SK-N-MC (cell line): ENCODE measurements at regions not wholly inside any gene's neighbourhood (a gene's known extent, or its start where the extent isn't known, plus 50 kb on each side); places are given as distances from the start of the nearest gene placed in this dataset.

ENCODE experiments used
- DNase-seq: peaks from one replicate; pipeline ENCODE4 v3.0.0-alpha.2; 2011; ENCODE audit warnings: low read depth, low spot score
- H3K27ac ChIP-seq: fragments of 200-600 bp; sonication (generic); 2 replicates; pipeline ENCODE4 v1.5.1; 2016; ENCODE audit warnings: mixed run types
- H3K36me3 ChIP-seq: fragments of 200-600 bp; sonication (generic); 2 replicates; pipeline ENCODE4 v1.6.1; 2017; ENCODE audit warnings: antibody characterized with exemption, low read length, mixed read lengths; ENCODE audit not compliant: insufficient read depth
- H3K4me3 ChIP-seq: fragments of 200-600 bp; sonication (generic); 2 replicates; pipeline ENCODE4 v1.5.1; 2016
- H3K9ac ChIP-seq: fragments of 200-600 bp; sonication (generic); 2 replicates; pipeline ENCODE4 v1.8.0; 2017; ENCODE audit warnings: mixed run types, mixed read lengths; ENCODE audit not compliant: insufficient read length
- H3K9me3 ChIP-seq: fragments of 200-600 bp; sonication (generic); 2 replicates; pipeline ENCODE4 v1.6.1; 2017; ENCODE audit warnings: low read depth, mild to moderate bottlenecking, antibody characterized with exemption, low read length, moderate library complexity, mixed read lengths
- EZH2 ChIP-seq: fragments of 200-600 bp; sonication (generic); IDR thresholded peaks from one replicate; pipeline ENCODE4 v1.6.1; 2017; ENCODE audit warnings: antibody characterized with exemption
- FOXP2 ChIP-seq: optimal IDR thresholded peaks from 2 replicates; pipeline ENCODE3; 2011; ENCODE audit warnings: mild to moderate bottlenecking, moderate library complexity; ENCODE audit not compliant: insufficient read depth; ENCODE audit errors: extremely low read length, control extremely low read depth
- POLR2AphosphoS5 ChIP-seq: IDR thresholded peaks from 2 replicates; pipeline ENCODE4 v1.6.1; 2012; ENCODE audit warnings: mild to moderate bottlenecking, low read depth, low read length, borderline replicate concordance

DNA sequence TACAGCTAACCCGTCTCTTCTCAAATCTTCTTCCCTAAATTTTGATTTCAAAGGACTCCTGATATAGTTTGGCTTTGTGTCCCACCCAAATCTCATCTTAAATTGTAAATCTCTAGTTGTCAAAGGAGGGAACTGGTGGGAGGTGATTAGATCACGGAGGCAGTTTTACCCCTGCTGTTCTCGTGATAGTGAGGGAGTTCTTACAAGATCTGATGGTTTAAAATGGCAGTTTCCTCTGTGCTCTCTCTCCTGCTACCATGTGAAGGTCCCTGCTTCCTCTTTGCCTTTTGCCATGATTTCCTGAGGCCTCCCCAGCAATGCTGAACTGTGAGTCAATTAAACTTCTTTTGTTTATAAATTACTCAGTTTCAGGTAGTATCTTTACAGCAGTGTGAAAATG, 269.3 kb downstream of the POLR1F start:
- TF ChIP-seq EZH2 (no peak), POLR2AphosphoS5 (no peak), FOXP2 (no peak)
- no peak overlapping the region for H3K4me3 ChIP-seq
- peak overlapping the region; percentile 67; the same call in 1 of the 2 replicates for H3K27ac ChIP-seq
- no peaks in the 10 kb centered on the region for H3K36me3 ChIP-seq
- DNase-seq: no peak
- no peaks in the 10 kb centered on the region for H3K9me3 ChIP-seq
- no peak overlapping the region for H3K9ac ChIP-seq

DNA sequence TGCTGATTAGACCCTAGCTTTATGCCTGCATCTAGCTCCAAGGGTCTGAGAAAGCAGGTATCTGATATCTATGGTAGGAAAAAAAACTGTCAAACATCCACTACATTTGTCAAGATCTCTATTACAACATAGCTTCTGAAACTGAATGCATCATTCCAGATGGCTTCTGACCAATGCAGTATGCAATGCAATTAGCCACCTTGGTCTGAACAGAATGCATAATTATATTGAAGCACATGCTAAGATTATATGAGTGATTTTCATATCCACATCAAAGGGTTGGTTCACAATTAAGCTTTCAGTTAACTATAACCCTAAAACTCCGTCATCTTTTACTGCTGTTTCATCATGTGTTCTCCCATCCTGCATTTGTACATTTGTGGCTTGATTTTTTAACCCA, 271.4 kb downstream of the POLR1F start:
- Histone ChIP-seq H3K4me3 (no peak overlapping the region), H3K36me3 (no peaks in the 10 kb centered on the region), H3K9me3 (no peaks in the 10 kb centered on the region), H3K27ac (no peak overlapping the region), H3K9ac (no peak overlapping the region)
- TF ChIP-seq FOXP2 (no peak), POLR2AphosphoS5 (no peak), EZH2 (no peak)
- no peak for DNase-seq

GRCh38 chr7:19427944-19428343, 280.9 kb downstream of the POLR1F start:
- H3K4me3 ChIP-seq: no peak overlapping the region
- TF ChIP-seq EZH2: no peak
- no peak for TF ChIP-seq FOXP2
- TF ChIP-seq POLR2AphosphoS5: no peak
- no peak for DNase-seq
- H3K36me3 ChIP-seq: no peaks in the 10 kb centered on the region
- H3K9me3 ChIP-seq: no peaks in the 10 kb centered on the region
- no peak overlapping the region for H3K9ac ChIP-seq
- no peak overlapping the region for H3K27ac ChIP-seq

GRCh38 chr7:19421861-19422260, 276.6 kb upstream of the FERD3L start:
- Histone ChIP-seq H3K27ac (no peak overlapping the region), H3K36me3 (no peaks in the 10 kb centered on the region), H3K9ac (no peak overlapping the region), H3K4me3 (no peak overlapping the region), H3K9me3 (no peaks in the 10 kb centered on the region)
- TF ChIP-seq FOXP2 (no peak), EZH2 (no peak), POLR2AphosphoS5 (no peak)
- DNase-seq: no peak

- no peak overlapping the region for H3K27ac ChIP-seq
- no peak for DNase-seq
- H3K9ac ChIP-seq: no peak overlapping the region
- H3K4me3 ChIP-seq: no peak overlapping the region
- TF ChIP-seq POLR2AphosphoS5: no peak
- TF ChIP-seq FOXP2: no peak
- no peak for TF ChIP-seq EZH2
- H3K36me3 ChIP-seq: no peaks in the 10 kb centered on the region
- H3K9me3 ChIP-seq: no peaks in the 10 kb centered on the region
Observed at GRCh38 chr7:19417231-19417630, 272.0 kb upstream of the FERD3L start.

GRCh38 chr7:19415123-19415522, 269.9 kb upstream of the FERD3L start:
- H3K36me3 ChIP-seq: no peaks in the 10 kb centered on the region
- TF ChIP-seq FOXP2: no peak
- TF ChIP-seq POLR2AphosphoS5: no peak
- no peak for TF ChIP-seq EZH2

GRCh38 chr7:19413443-19413965, 268.3 kb upstream of the FERD3L start:
- no peak for DNase-seq
- TF ChIP-seq FOXP2 (no peak), EZH2 (no peak), POLR2AphosphoS5 (no peak)
- no peak overlapping the region for H3K9ac ChIP-seq
- no peak overlapping the region for H3K27ac ChIP-seq
- H3K4me3 ChIP-seq: no peak overlapping the region
- no peaks in the 10 kb centered on the region for H3K36me3 ChIP-seq
- H3K9me3 ChIP-seq: no peaks in the 10 kb centered on the region

More at GRCh38 chr7:19415123-19415522, 269.9 kb upstream of the FERD3L start:
- H3K9me3 ChIP-seq: no peaks in the 10 kb centered on the region
- H3K4me3 ChIP-seq: no peak overlapping the region
- H3K9ac ChIP-seq: no peak overlapping the region
- DNase-seq: no peak
- no peak overlapping the region for H3K27ac ChIP-seq

DNA sequence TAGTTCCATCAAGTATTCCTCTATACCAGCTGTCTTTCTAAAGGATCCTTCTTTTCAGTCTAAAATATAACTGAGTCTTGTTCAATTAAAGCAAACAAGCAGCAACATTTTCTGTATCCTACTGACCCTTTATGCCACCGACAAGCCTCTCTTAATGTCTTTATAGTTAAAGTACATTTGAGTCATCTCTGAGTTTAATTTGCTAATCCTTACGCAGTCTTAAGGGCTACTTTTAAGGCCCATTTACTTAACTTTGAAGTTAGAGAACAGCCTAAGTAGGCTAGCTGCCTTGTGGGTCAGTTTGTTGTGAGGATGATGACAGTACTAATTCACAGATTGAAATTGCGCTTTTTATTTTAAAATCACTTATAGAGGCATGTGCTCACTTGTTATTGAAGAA, 265.5 kb upstream of the FERD3L start:
- no peak for DNase-seq
- no peaks in the 10 kb centered on the region for H3K9me3 ChIP-seq
- H3K27ac ChIP-seq: 0 out of 2 replicates have a peak overlapping the region, but pooled peaks have one; percentile 1
- no peak overlapping the region for H3K9ac ChIP-seq
- H3K36me3 ChIP-seq: no peaks in the 10 kb centered on the region
- TF ChIP-seq POLR2AphosphoS5: no peak
- no peak for TF ChIP-seq FOXP2
- no peak for TF ChIP-seq EZH2
- H3K4me3 ChIP-seq: no peak overlapping the region

- H3K9ac ChIP-seq: no peak overlapping the region
- no peaks in the 10 kb centered on the region for H3K9me3 ChIP-seq
- no peaks in the 10 kb centered on the region for H3K36me3 ChIP-seq
- no peak for TF ChIP-seq POLR2AphosphoS5
- TF ChIP-seq EZH2: no peak
- TF ChIP-seq FOXP2: no peak
- DNase-seq: no peak
- H3K27ac ChIP-seq: 0 out of 2 replicates have a peak overlapping the region, but pooled peaks have one; percentile 1
- H3K4me3 ChIP-seq: no peak overlapping the region
Observed at GRCh38 chr7:19410106-19410505, 264.9 kb upstream of the FERD3L start.
